ENCODE measurements at regions not wholly inside any gene's neighbourhood (a gene's known extent, or its start where the extent isn't known, plus 50 kb on each side); places are given as distances from the start of the nearest gene placed in this dataset.

- TF ChIP-seq SP1 (IDR thresholded peaks at IDR 0.05) (no peak), HDGF (IDR thresholded peaks at IDR 0.05; ENCODE audit: borderline replicate concordance) (no peak), ELF4 (IDR thresholded peaks at IDR 0.05) (no peak)
Measured at GRCh38 chr14:53567236-53567780, 389.3 kb downstream of the BMP4 start.

Data from HEK293T (cell line).